HCT116 (cell line): ENCODE measurements at regions not wholly inside any gene's neighbourhood (a gene's known extent, or its start where the extent isn't known, plus 50 kb on each side); places are given as distances from the start of the nearest gene placed in this dataset.

ENCODE experiments used
- ATAC-seq: fragments of 200-7000 bp; cut with Tn5 transposase; 2 replicates; pipeline ENCODE4 v1.9.1; 2020; ENCODE audit warnings: mild to moderate bottlenecking, moderate library complexity
- BruUV-seq: library from RNA; stranded (reverse); fragments of 400-500 nt; replicated peaks from 2 replicates; lab custom pipeline; 2021; lab: Mats Ljungman, UMichigan
- CTCF ChIA-PET: fragments of 300-600 bp; sonication (Branson Sonifier 250); formaldehyde crosslinking; loops from one replicate; lab custom pipeline; 2021; ENCODE audit warnings: antibody characterized with exemption; lab: Charles Lee
- POLR2A ChIA-PET: fragments of 300-600, 350-600 bp; sonication (Branson Sonifier 250); formaldehyde crosslinking; loops from one replicate; lab custom pipeline; 2021; ENCODE audit warnings: antibody characterized with exemption; lab: Charles Lee
- RAD21 ChIA-PET, 2 experiments: fragments of 300-600 bp; sonication (Branson Sonifier 250); formaldehyde crosslinking; loops; one replicate each; lab custom pipeline; 2023; ENCODE audit warnings: low total read pairs in 2 of 2; ENCODE audit not compliant: uncharacterized antibody in 2 of 2, unreplicated experiment in 2 of 2, low non-redundant PET in 1 of 2; lab: Charles Lee
- DNase-seq: peaks from one replicate; pipeline ENCODE4 v3.0.0-alpha.2; 2010; ENCODE audit warnings: low read depth, low spot score
- H2AFZ ChIP-seq: fragments of 200-600 bp; shearing (Covaris generic), sonication (generic); 2 replicates; pipeline ENCODE4 v1.6.1; 2017; ENCODE audit warnings: low read depth, mixed run types, mixed read lengths, antibody characterized with exemption, low read length; ENCODE audit not compliant: poor library complexity, severe bottlenecking
- H3K27ac ChIP-seq: 2 replicates; pipeline ENCODE4 v1.5.1; 2012; ENCODE audit warnings: low read depth, low read length
- H3K27me3 ChIP-seq: fragments of 200-600 bp; sonication (generic); 2 replicates; pipeline ENCODE4 v1.6.1; 2016; ENCODE audit warnings: mixed run types, low read length, mixed read lengths; ENCODE audit not compliant: insufficient read depth
- H3K36me3 ChIP-seq, 2 experiments: fragments of 200-500 bp in 1 of 2; fragments of 200-600 bp in 1 of 2; sonication (Bioruptor generic) in 1 of 2; sonication (generic) in 1 of 2; 2 replicates each; pipeline versions ENCODE4 v1.5.1 to v1.6.1; 2014 to 2016; ENCODE audit warnings: low read length in 2 of 2, inconsistent platforms in 1 of 2, mixed read lengths in 1 of 2, mixed run types in 1 of 2; ENCODE audit not compliant: insufficient read depth in 2 of 2, control insufficient read depth in 1 of 2
- H3K4me1 ChIP-seq, 2 experiments: fragments of 200-600 bp in 1 of 2; sonication (generic) in 1 of 2; 2 replicates each; pipeline versions ENCODE4 v1.5.1 to v1.6.1; 2012 to 2017; ENCODE audit warnings: low read length in 2 of 2, inconsistent platforms in 1 of 2, mild to moderate bottlenecking in 1 of 2, mixed read lengths in 1 of 2, mixed run types in 1 of 2, moderate library complexity in 1 of 2; ENCODE audit not compliant: insufficient read depth in 2 of 2, control insufficient read depth in 1 of 2
- H3K4me2 ChIP-seq: fragments of 200-600 bp; sonication (generic); 2 replicates; pipeline ENCODE4 v1.6.1; 2017; ENCODE audit warnings: mixed run types, low read length, mixed read lengths
- H3K4me3 ChIP-seq, 2 experiments: fragments of 200-600 bp in 1 of 2; sonication (generic) in 1 of 2; replicated peaks in 1 of 2; 2 replicates each; pipeline ENCODE4 v1.5.1; 2011 to 2016; ENCODE audit warnings: low read length in 2 of 2, control low read depth in 1 of 2, low read depth in 1 of 2, mild to moderate bottlenecking in 1 of 2, mixed read lengths in 1 of 2, mixed run types in 1 of 2
- H3K79me2 ChIP-seq: fragments of 200-600 bp; sonication (generic); 2 replicates; pipeline ENCODE4 v1.6.1; 2017; ENCODE audit warnings: mild to moderate bottlenecking, mixed run types, low read length, moderate library complexity, mixed read lengths; ENCODE audit not compliant: insufficient read depth
- H3K9ac ChIP-seq: fragments of 200-600 bp; sonication (generic); 2 replicates; pipeline ENCODE4 v1.6.1; 2016; ENCODE audit warnings: low read length, mixed read lengths
- H3K9me2 ChIP-seq: fragments of 200-600 bp; sonication (generic), shearing (Covaris generic); 2 replicates; pipeline ENCODE4 v1.6.1; 2017; ENCODE audit warnings: mixed run types, mild to moderate bottlenecking, moderate library complexity; ENCODE audit not compliant: insufficient read depth
- H3K9me3 ChIP-seq, 2 experiments: fragments of 200-500 bp in 1 of 2; fragments of 200-600 bp in 1 of 2; sonication (Bioruptor generic) in 1 of 2; sonication (generic) in 1 of 2; 2 replicates each; pipeline ENCODE4 v1.6.1; 2014 to 2017; ENCODE audit warnings: low read length in 2 of 2, mixed read lengths in 2 of 2, inconsistent platforms in 1 of 2, low read depth in 1 of 2, mild to moderate bottlenecking in 1 of 2, mixed run types in 1 of 2, moderate library complexity in 1 of 2; ENCODE audit not compliant: control insufficient read depth in 1 of 2, insufficient read depth in 1 of 2
- H4K20me1 ChIP-seq: fragments of 200-600 bp; sonication (generic), shearing (Covaris generic); 2 replicates; pipeline ENCODE4 v1.6.1; 2017; ENCODE audit warnings: mixed run types, mild to moderate bottlenecking, moderate library complexity; ENCODE audit not compliant: insufficient read depth
- ATF3 ChIP-seq: IDR thresholded peaks from 2 replicates; pipeline ENCODE4 v1.6.1; 2012
- CEBPB ChIP-seq: IDR thresholded peaks from 2 replicates; pipeline ENCODE4 v1.6.1; 2012; ENCODE audit warnings: low read depth
- EGR1 ChIP-seq: IDR thresholded peaks from 2 replicates; pipeline ENCODE4 v1.6.1; 2012; ENCODE audit warnings: low read depth
- FOSL1 ChIP-seq: IDR thresholded peaks from 2 replicates; pipeline ENCODE4 v1.6.1; 2012; ENCODE audit warnings: low read depth
- JUND ChIP-seq: IDR thresholded peaks from 2 replicates; pipeline ENCODE4 v1.6.1; 2012
- POLR2AphosphoS5 ChIP-seq: IDR thresholded peaks from 2 replicates; pipeline ENCODE4 v1.6.1; 2011; ENCODE audit warnings: mild to moderate bottlenecking, low read depth, low read length, moderate library complexity
- RAD21 ChIP-seq: IDR thresholded peaks from 2 replicates; pipeline ENCODE4 v1.6.1; 2012; ENCODE audit warnings: low read depth, mild to moderate bottlenecking
- SIN3A ChIP-seq: IDR thresholded peaks from 2 replicates; pipeline ENCODE4 v1.6.1; 2012; ENCODE audit warnings: low read depth
- SP1 ChIP-seq: IDR thresholded peaks from 2 replicates; pipeline ENCODE4 v1.6.1; 2012; ENCODE audit warnings: low read depth
- SRF ChIP-seq: IDR thresholded peaks from 2 replicates; pipeline ENCODE4 v1.6.1; 2012; ENCODE audit warnings: low read depth
- TCF7L2 ChIP-seq: IDR thresholded peaks from 2 replicates; pipeline ENCODE4 v1.7.0; 2011; ENCODE audit warnings: borderline replicate concordance, inconsistent platforms; ENCODE audit not compliant: insufficient read depth, insufficient read length; ENCODE audit errors: extremely low read depth
- YY1 ChIP-seq: IDR thresholded peaks from 2 replicates; pipeline ENCODE4 v1.6.1; 2011; ENCODE audit warnings: low read length, low read depth, moderate library complexity, mild to moderate bottlenecking; ENCODE audit not compliant: insufficient replicate concordance; ENCODE audit errors: extremely low read depth
- ZFX ChIP-seq: fragments of 450-650 bp; IDR thresholded peaks from 2 replicates; pipeline ENCODE4 v1.6.1; 2017
- intact Hi-C: fragments of 100-400 bp; cut with micrococcal nuclease; formaldehyde crosslinking; loops from 2 replicates; pipeline ENCODE4 v1.10.0; 2022
- TF ChIP-seq, protein P1 (sequence below): IDR thresholded peaks from 2 replicates; pipeline ENCODE4 v1.6.1; 2011; ENCODE audit warnings: mild to moderate bottlenecking, low read length, moderate library complexity; ENCODE audit not compliant: insufficient replicate concordance; ENCODE audit errors: extremely low read depth
- TF ChIP-seq, protein P2 (sequence below): IDR thresholded peaks from 2 replicates; pipeline ENCODE4 v1.6.1; 2012

DNA sequence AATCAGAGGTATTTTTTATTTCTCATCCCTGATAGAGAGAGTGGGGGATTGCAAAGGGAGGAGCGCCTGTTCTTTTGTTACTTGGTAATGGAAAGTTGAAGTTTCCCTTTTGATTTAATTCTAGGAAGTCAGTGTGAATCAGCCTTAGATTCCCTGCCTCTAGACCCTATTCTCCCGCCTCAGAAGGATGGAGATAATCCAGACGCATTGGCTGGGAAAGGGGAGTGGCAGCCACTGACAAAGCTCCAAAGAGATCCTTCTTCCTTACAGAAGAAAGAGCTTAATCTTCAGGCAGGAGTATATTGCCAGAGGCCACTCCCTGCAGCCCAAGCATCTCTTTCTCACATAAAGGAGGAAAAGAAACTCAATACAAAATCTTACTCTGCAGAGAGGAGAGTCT lies 122.3 kb upstream of the GALNT17 start:
- TF ChIP-seq POLR2AphosphoS5: no peak
- TF ChIP-seq RAD21: no peak
- TF ChIP-seq FOSL1: no peak
- TF ChIP-seq SRF: no peak
- no peak for TF ChIP-seq TCF7L2
- no peak for TF ChIP-seq SIN3A
- TF ChIP-seq, all 23 proteins: peak for 0
- no peaks in the 10 kb centered on the region for H3K4me1 ChIP-seq
- intact Hi-C loops: no loop called here
- no peak overlapping the region for H3K4me3 ChIP-seq
- DNase-seq (no peak), ATAC-seq (no peak)
- no peaks in the 10 kb centered on the region for H3K27me3 ChIP-seq
- no peak overlapping the region for H3K9ac ChIP-seq
- ChIA-PET CTCF (no interaction called here), POLR2A (no interaction called here), RAD21 (no interaction called here)
- BruUV-seq: no TSS peak
- H2AFZ ChIP-seq: no peak overlapping the region
- H3K36me3 ChIP-seq: no peaks in the 10 kb centered on the region
- H3K27ac ChIP-seq: no peak overlapping the region
- no peaks in the 10 kb centered on the region for H3K79me2 ChIP-seq
- no peak overlapping the region for H3K4me2 ChIP-seq
- H3K9me2 ChIP-seq: no peaks in the 10 kb centered on the region
- H4K20me1 ChIP-seq: no peaks in the 10 kb centered on the region
- peaks cover 5 to 10% of the 10 kb centered on the region in 2 experiments; a peak in 2 of 4 replicates for H3K9me3 ChIP-seq

DNA sequence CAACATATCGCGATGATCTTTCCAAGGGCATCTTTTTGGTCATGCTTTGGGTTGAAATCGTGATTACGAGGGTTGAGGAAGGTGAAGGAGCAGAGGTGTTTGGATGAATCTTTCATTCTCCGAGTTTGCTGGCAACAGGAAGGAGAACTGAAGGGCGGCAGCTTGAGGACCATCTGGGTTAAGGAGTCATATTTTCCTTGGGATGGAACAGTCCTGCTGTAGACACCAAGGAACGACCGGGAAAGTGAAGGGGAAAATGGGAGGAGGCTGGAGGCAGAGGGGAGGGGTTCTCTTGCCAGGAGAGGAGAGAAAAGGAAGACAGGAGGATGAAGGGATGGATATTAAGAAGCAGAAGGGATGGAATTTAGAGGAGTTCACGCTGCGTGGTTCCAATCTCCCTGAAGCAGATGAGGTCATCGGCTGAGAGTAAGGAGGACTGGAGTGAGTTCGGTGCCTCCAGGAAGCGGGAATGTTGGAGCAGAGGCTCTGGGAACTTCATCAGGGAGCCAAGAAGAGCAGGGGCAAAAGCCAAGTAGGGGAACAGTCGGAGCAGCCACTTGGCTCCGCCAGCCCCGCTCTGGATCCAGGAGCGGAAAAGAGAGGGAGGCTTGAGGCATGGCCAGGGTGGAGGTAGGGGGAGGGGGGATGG lies 116.6 kb upstream of the GALNT17 start:
- BruUV-seq: no TSS peak
- H3K4me1 ChIP-seq: no peaks in the 10 kb centered on the region
- RAD21 ChIA-PET: no interaction called here
- H3K27ac ChIP-seq: no peak overlapping the region
- no peak overlapping the region for H3K4me2 ChIP-seq
- DNase-seq: no peak
- ATAC-seq: no peak
- TF ChIP-seq SIN3A: no peak
- TF ChIP-seq CEBPB: no peak
- no peak for TF ChIP-seq POLR2AphosphoS5
- TF ChIP-seq, protein P1, sequence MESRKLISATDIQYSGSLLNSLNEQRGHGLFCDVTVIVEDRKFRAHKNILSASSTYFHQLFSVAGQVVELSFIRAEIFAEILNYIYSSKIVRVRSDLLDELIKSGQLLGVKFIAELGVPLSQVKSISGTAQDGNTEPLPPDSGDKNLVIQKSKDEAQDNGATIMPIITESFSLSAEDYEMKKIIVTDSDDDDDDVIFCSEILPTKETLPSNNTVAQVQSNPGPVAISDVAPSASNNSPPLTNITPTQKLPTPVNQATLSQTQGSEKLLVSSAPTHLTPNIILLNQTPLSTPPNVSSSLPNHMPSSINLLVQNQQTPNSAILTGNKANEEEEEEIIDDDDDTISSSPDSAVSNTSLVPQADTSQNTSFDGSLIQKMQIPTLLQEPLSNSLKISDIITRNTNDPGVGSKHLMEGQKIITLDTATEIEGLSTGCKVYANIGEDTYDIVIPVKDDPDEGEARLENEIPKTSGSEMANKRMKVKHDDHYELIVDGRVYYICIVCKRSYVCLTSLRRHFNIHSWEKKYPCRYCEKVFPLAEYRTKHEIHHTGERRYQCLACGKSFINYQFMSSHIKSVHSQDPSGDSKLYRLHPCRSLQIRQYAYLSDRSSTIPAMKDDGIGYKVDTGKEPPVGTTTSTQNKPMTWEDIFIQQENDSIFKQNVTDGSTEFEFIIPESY: no peak
- no peak for TF ChIP-seq EGR1
- no peak for TF ChIP-seq ZFX
- no peak for TF ChIP-seq SP1
- TF ChIP-seq ATF3: no peak
- TF ChIP-seq YY1: no peak
- TF ChIP-seq FOSL1: no peak
- no peak for TF ChIP-seq JUND
- TF ChIP-seq, protein P2, sequence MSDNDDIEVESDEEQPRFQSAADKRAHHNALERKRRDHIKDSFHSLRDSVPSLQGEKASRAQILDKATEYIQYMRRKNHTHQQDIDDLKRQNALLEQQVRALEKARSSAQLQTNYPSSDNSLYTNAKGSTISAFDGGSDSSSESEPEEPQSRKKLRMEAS: no peak
- no peak for TF ChIP-seq SRF
- TF ChIP-seq, all 23 proteins: peak for 0
- H2AFZ ChIP-seq: no peak overlapping the region
- CTCF ChIA-PET: no interaction called here
- no peaks in the 10 kb centered on the region for H4K20me1 ChIP-seq
- POLR2A ChIA-PET: no interaction called here
- no peak overlapping the region for H3K9ac ChIP-seq
- no peak overlapping the region for H3K4me3 ChIP-seq
- intact Hi-C loops: no loop called here
- H3K79me2 ChIP-seq: no peaks in the 10 kb centered on the region
- H3K36me3 ChIP-seq: no peaks in the 10 kb centered on the region
- H3K27me3 ChIP-seq: no peaks in the 10 kb centered on the region
- H3K9me2 ChIP-seq: no peaks in the 10 kb centered on the region
- H3K9me3 ChIP-seq: peaks cover 2 to 5% of the 10 kb centered on the region in 2 experiments; a peak in 2 of 4 replicates
